ENCODE measurements at regions not wholly inside any gene's neighbourhood (a gene's known extent, or its start where the extent isn't known, plus 50 kb on each side); places are given as distances from the start of the nearest gene placed in this dataset.

DNA sequence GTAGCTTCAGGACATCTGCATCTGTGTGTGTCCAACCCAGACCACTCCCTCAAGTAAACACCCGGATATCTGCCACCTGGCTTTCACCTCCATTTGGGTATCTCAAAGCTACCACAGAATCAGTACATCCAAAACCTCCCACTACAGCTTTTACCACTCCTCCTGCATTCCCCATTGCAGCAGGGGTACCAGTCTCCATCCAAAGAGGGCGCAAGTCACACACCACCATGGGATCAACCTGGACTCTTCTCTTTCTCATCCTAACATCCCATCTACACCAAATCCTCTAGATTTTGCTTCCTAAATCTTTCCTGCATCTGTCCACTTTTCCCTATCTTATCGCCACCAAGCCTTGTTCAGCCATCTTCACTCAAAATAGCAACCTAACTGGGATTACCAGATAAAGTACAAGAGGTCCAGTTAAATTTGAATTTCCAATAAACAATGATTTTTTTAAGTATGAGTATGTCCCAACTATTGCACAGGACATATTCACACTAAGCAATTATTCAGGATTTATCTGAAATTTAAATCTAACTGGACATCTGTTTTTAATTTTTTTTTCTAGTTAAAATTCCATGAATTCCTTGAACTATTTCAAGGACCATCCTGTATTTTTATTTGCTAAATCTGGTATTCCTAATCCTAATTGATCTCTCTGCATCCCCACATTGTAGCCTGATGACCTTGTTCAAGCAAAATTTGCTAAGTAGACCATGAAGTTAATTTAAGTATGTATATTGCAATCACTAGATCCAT lies 164.3 kb upstream of the MLN start:
- DNase-seq, result no peak

DNA sequence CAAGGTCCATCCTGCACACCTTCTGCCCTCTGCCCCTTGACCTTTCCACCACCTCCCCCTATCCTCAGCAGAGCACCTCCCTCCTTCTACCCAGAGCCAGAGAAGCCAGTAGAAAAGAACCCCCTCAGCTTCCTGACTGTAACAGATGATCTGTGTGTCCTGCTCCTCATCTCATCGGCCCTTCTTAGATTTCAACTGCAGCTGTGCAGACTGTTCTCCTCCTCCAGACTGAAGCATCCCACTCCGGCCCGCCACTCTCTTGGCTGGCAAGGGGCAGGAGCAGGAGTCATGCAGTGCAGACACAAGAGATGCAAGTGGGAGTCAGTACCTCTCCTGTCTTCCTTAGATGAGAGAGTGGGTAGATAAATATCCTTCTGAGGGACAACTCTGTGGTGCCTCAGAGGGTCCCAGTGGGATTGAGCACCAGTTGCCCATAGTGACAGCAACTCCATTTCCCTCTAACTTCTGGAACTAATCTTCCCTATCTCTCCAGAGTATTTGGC lies 163.5 kb upstream of the MLN start:
- DNase-seq, result no peak

GRCh38 chr6:33966536-33966935 lies 162.7 kb upstream of the MLN start:
- DNase-seq, result no peak

- no peak for DNase-seq
Observed at GRCh38 chr6:33965766-33966165, 162.0 kb upstream of the MLN start.

GRCh38 chr6:33964387-33964786 lies 160.6 kb upstream of the MLN start:
- DNase-seq, result no peak

DNA sequence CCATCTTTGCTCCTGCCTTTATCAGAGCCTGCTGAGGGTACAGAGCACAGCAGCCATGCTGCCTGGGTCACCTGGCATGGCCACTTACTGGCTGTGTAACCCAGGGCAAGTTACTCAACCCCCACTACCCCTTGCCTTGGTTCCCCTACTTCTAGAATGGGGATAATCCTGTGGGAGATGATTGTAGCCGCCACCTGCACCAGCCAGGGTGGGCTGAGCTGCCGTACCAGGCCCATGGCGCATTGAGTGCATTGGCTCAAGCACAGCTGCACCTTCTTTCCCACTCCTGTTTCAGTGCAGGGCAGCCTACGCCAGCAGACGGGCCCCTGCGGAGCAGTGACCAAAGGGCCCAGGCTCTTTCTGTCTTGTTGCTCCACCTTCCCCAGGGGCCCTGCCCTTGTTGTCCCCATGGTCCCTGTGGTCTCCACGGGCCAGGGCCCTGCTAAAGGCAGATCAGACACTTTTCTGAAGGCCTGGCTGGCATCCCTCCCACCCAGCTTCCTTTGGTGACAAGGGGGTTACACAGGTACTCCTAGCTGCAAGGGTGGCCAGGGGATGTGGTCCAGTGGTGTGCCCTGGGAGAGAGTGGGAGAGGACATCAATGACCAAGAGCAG lies 159.4 kb upstream of the MLN start:
- DNase-seq, result no peak

DNA sequence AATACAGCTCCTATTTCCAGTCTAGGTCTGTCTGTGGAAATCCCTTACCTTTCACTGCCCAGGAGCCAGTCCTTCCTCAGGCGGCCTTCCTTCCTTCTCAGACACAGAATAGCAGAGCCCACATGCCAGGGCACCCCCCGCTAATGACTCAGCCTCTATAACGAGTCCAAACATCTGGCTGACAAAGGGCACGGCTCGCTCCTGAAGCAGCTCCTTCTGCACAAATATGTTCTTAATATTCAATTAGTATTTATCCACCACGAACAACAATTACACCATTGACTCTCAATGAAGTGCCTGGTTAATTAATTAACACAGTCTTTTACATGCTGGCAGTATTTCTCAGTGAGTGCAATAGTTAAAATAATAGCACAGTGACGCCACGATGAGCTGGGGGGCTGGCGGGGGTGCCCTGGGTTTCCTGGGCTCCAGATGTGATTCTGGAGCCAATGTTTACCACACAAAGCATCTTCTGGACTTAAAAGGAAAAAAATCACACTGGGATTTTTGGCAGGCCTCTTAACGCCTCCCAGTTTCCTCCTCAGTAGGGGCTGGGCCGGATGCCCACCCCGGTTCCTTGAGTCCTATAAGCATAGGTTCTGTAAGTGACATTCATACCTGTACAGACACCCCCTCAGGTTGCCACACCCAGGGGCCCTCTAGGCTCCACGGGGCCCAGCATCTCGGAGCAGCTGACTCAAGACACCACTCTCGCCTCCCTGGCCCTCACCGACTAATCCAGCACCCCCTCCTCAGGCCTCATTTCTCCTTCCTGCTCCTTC lies 158.6 kb upstream of the MLN start:
- no peak for DNase-seq

- no peak for DNase-seq
Observed at GRCh38 chr6:33961691-33962090, 157.9 kb upstream of the MLN start.

DNA sequence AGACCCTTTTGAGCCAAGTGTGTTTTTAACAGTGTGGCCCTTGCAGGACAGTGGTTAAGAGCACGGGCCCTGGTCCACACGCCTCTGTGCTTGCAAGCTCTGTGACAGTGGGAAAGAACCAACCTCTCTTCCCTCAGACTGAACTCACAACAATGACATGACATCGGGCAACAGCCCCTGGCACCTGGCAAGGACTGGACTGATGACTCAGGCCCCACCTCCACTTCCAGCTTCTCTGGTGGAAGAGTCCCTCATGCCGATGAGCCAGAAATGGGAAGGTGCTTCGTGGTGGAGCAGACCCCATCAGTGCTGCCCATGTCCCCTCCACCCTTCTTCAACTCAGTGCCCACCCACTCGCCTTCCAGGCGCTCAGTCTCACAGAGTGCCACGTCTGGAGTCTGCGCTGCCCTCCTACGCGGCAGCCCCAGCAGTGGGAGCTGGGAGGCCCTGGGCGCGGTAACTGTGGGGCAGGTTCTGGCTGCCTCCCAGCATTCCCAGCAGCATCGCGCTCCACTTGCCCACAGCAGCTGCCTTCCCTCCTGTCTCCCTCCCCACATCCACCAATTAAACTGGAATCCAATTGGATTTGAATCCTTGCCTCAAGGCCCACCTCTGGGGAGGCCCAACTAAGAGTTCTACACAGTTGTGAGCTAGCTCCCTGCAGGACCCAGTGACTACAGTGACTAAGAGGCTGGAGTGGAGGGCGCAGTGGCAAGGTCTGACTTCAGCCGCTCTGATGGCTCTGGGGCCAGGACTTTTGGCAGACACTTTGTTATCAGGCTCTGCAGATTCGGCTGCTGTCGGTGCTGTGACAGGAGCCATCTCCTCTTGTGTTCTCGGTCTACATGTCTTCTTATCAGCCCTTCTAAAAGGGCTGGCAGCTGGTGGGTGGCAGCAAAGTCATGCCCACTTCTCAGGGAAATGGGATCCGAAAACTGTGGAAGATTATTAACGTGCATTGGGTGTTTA lies 156.8 kb upstream of the MLN start:
- DNase-seq, result no peak

DNA sequence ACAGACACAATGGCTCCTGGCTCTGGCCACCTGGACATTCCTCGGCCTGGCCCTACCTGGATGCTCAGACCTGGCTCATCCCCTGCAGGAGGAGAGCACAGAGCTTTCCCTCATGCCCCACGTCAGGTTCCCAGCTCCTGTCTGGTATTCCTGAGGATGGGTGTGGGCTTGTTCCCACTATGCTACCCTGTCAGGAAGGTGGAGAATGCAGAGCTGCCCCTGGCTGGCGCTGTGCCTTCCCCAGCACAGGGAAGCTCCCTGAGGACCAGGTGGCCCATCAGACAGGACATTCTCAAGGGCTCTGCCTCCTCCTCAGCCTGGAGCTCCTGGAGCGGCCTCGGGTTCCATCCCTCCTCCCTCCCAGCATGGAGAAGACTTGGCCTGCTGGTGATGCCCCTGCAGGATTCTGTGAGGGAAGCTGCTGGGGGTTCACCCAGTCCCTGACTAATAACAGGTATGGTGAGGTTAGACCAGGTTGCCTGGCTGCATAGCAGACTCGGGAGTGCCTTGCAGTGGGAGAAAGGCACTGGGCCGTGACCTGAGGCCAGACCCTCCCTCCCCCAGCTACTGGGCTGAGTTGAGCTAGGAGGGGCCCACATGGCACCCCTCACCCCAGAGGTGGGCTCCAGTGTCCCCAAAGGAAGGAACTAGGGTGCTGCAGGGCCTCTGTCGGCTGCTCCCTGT lies 156.0 kb upstream of the MLN start:
- DNase-seq, result no peak

GRCh38 chr6:33959329-33959651 lies 155.5 kb upstream of the MLN start:
- DNase-seq, result no peak

GRCh38 chr6:33958526-33959328 lies 154.9 kb upstream of the MLN start:
- no peak for DNase-seq

DNA sequence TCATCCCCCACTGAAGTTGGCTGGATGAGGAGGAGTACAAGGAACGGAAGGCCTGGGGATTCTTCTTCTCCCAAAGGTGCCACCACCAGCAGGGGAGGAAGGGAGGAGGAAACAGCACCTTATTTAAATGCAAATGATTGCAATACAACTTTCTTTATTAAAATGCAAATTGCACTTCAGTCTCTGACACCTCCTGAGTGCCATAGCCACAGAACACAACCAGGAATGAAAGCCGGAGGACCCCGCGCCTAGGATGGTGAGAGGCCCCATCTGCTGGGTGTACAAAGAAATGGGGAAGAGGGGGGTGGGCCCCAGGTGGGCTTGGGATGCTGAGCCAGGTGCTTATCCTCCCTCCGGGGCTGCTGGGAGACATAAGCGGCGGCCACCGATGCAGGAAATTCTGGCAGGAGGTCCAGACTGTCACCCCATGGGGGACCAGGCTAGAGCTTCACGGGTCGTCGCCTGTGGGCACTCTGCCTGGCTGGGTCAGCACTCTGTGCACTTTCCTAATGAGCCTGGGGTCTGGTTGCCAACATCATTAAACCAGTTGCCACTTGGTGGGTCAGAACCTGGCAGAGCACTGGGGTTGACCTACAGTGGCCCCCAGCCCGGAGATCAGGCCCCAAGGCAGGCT lies 154.2 kb upstream of the MLN start:
- no peak for DNase-seq

- no peak for DNase-seq
Observed at GRCh38 chr6:33957131-33957891, 153.5 kb upstream of the MLN start.

- no peak for DNase-seq
Observed at GRCh38 chr6:33956206-33956605, 152.4 kb upstream of the MLN start.

GRCh38 chr6:33955566-33955965 lies 151.8 kb upstream of the MLN start:
- DNase-seq, result no peak

- DNase-seq, result no peak
Observed at GRCh38 chr6:33954453-33954852, 150.7 kb upstream of the MLN start.

- no peak for DNase-seq
Observed at GRCh38 chr6:33953171-33953570, 149.4 kb upstream of the MLN start.

DNA sequence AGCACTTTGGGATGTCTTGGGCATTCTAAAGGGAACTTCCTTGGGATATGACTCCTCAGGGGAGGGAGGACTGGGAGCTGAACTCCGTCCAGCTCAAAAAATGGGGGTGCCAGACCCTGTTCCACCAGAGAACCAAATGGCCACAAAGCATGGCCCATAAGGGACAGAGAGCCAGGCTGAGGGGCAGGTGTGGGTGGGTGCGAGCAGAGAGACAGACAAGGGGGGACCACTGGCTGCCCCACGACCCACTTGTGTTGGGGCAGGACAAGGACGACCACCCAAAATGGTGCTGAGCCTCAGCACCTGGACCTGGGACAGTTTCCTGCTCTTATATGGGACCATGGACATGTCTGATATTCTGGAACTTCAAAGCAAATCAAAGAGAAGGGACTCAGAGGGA lies 148.2 kb upstream of the MLN start:
- no peak for DNase-seq
